ENCODE measurements at regions not wholly inside any gene's neighbourhood (a gene's known extent, or its start where the extent isn't known, plus 50 kb on each side); places are given as distances from the start of the nearest gene placed in this dataset.

GRCh38 chr1:233518344-233518743 lies 95.6 kb upstream of the KCNK1 start:
- TF ChIP-seq, protein P1, sequence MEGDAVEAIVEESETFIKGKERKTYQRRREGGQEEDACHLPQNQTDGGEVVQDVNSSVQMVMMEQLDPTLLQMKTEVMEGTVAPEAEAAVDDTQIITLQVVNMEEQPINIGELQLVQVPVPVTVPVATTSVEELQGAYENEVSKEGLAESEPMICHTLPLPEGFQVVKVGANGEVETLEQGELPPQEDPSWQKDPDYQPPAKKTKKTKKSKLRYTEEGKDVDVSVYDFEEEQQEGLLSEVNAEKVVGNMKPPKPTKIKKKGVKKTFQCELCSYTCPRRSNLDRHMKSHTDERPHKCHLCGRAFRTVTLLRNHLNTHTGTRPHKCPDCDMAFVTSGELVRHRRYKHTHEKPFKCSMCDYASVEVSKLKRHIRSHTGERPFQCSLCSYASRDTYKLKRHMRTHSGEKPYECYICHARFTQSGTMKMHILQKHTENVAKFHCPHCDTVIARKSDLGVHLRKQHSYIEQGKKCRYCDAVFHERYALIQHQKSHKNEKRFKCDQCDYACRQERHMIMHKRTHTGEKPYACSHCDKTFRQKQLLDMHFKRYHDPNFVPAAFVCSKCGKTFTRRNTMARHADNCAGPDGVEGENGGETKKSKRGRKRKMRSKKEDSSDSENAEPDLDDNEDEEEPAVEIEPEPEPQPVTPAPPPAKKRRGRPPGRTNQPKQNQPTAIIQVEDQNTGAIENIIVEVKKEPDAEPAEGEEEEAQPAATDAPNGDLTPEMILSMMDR (IDR thresholded peaks at IDR 0.05): peak; percentile 32 to 61 (median 48)
- no peak for TF ChIP-seq POLR2A (IDR thresholded peaks at IDR 0.05)

Data from heart left ventricle (tissue), 13 donors.